Suppressor macrophage treated with lipopolysaccharide for 1 hour (primary cell): ENCODE measurements at regions not wholly inside any gene's neighbourhood (a gene's known extent, or its start where the extent isn't known, plus 50 kb on each side); places are given as distances from the start of the nearest gene placed in this dataset.

Experiments
- DNase-seq, 3 donors: peaks; one replicate each; pipeline ENCODE4 v3.0.0-alpha.2; 2020 to 2022

DNA sequence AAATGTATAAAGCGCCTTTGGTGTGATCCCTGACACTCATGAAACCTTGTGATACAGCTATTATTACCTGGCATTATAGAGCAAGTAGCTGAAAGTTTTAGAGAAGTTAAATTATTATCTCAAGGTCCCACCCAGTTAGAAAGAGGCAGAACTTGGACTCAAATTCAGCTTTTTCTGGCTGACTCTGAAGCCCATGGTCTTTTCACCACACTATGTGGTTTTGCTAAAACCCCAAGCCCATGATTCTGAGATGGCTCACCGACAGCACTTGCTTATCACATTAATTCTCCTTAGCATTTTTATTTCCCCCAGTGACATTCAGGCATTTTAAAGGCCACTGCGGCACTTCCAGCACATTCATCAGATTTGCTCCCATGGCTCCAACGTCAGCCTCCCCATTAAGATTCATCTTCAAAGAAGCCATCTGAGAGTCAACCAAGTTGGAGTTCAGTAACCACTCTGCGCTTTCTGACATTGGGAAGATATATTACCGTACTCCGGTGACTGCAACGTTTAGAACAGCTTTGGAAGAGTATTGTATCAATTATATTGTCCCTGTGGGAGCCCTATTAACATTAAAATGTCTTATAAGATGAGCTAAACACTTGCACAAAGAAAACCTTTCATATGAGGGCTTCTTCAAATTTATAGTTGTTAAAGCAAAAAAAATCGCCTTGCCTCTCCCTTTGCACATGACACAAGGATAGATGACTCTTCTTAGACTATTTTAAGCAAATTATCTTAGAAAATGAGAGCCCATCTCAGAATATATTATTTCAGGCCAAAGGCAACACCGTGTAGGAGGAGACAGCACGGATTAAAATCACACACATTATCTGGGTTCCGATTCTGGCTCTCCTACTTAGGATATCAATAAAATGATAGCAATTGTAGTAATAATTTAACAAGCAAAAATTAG, 638.1 kb downstream of the ACTL7B start:
- DNase-seq = no peak

GRCh38 chr9:108213511-108213910, 642.3 kb downstream of the ACTL7B start:
- DNase-seq = peak; percentile 27 to 76 (median 71)

DNA sequence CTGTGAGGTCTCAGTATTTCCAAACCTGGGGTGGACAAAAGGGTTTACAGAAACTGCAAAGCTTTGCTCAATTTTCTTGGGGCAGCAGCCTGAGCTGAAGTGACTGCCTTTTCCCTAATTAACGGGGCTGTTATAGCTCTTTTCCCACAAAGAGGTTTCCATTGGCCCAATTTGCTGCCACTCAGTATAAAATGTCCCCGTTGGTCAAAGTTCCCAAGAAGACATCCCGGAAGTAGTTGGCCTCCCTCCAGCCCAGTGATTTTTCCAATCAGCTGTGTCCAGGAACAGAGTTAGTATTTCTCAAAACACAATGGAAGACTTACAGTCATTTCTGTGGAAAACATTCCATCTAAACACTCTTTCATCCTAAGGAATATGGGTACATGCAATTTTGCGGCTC, 643.6 kb downstream of the ACTL7B start:
- no peak for DNase-seq

GRCh38 chr9:108211411-108211955, 644.3 kb downstream of the ACTL7B start:
- no peak for DNase-seq

- no peak for DNase-seq
Observed at GRCh38 chr9:108209132-108209685, 646.6 kb downstream of the ACTL7B start.

GRCh38 chr9:108207561-108208165, 648.1 kb downstream of the ACTL7B start:
- no peak for DNase-seq

GRCh38 chr9:108205276-108205675, 650.5 kb downstream of the ACTL7B start:
- DNase-seq = no peak

DNA sequence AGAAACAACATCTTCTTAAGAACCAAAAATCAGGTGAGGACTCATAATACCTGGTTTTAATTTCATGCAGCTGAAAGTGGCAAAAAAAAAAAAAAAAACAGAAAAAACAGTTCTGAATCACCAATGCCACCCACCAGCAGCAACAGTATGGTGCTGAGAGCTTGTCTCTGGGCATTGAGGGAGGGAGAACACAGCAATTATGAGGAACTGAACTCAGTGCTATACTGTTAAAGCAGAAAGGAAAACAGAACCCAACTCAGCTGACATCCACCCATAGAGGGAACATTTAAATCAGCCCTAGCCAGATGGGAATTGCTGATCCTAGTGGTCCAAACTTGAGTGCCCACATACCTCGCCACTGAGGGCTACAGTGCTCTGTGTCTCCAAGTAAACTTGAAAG, 657.9 kb downstream of the ACTL7B start:
- peak; percentile 65 to 80 (median 69) for DNase-seq

- DNase-seq = no peak
Observed at GRCh38 chr9:108197008-108197365, 658.8 kb downstream of the ACTL7B start.

DNA sequence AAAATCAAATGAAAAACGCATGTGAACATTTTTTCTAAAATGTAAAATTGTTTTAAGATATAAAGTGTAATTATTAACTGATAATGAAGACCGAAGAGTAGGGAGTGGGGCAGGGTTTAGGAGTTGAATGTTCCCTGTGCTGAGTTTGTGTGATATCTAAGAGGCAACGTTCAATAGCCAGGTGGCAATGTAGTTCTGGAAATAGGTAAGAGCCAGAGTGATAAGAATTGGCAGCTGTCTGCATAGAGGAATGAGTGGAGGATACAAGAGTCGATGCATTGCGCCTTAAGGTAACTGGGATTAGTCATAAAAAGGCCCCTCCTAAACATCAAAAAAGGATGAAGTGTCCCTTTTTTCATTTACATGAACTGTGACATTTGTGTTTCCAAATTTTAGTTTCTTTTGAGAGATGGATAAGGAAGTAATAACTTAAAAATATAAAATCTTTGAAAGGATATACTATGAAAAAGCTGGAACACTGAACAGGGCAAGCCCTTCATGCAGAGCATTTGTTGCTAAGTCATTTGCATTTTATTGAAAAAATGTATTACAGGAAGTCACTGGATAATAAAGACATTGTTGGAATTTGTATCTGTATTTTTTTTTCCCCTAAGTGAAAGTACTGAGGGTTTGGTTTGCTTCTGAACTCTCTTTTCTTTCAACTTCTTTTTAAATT, 659.3 kb downstream of the ACTL7B start:
- no peak for DNase-seq

DNA sequence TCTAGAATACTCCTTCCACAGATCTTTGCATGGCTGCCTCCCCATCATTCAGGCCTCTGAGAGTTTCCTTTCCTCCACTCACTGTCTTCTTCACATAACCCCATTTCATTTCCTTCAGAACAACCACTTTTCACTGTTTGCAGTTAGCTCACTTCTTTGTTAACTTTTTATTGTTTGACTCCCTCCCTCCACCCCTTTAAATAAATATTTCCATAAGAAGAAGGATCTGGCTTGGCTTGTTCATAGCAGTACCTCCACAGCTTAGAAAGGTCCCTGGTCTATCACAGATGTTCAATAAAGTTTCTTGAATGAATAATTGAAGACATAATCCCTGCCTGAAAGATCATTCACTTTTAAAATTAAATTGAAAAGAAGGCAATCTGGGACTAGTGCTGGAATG, 661.6 kb downstream of the ACTL7B start:
- DNase-seq = no peak

- DNase-seq = no peak
Observed at GRCh38 chr9:108193026-108193710, 662.6 kb downstream of the ACTL7B start.

DNA sequence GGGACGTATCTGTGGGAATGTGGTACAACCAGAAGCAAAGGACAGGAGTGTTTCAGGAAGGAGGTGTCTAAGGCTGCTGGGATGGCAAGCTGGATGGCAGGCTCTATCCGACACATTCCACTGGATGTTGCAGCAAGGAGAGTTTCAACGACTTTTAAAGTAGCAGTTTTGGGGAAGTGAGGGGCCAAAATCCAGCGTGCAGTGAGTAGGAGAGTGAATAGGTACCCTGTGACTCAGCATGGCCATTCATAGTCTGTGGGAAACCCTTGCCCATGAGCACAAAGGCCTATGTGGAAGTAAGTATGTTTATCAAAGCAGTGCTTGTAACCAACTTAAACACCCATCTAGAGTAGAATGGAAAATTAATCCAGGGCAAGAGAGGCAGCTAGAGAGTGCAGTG, 664.7 kb downstream of the ACTL7B start:
- DNase-seq = peak; percentile 68 to 79 (median 79)

DNA sequence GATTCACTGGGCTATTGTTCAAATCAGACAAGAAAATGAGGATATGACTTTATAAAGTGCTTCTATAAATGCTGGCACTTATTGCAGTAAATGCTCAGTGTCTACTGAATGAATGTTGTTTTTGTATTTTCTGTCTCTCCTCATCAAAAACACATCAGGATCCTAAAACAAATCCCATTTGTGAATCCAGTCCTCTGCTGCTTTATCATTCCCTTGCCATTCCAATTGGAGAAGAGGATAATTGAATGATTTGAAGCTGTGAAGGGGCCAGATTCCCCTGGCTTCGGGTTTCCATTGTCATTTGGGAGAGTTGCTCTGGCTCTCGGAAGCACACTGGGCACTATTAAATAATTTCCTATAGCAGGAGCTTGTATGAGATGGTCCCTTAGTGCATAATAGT, 666.8 kb downstream of the ACTL7B start:
- DNase-seq = no peak

GRCh38 chr9:108188482-108188881, 667.3 kb downstream of the ACTL7B start:
- no peak for DNase-seq

GRCh38 chr9:108186642-108187395, 669.0 kb downstream of the ACTL7B start:
- no peak for DNase-seq

DNA sequence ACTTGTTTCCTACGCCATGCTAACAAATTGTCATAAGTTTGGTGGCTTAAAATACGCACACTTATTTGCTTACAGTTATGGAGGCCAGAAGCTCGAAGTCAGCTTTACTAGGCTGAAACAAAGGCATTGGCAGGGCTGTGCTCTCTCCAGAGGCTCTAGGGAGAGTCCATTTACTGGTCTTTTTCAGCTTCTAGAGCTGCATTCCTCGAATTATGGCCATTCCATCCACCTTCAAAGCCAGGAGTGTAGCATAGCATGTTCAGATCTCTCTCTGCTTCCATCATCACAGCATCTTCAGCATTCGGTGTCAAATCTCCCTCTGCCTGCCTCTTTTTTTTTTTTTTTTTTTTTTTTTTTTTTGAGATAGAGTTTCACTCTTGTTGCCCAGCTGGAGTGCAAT, 670.2 kb downstream of the ACTL7B start:
- no peak for DNase-seq

GRCh38 chr9:108184941-108185340, 670.8 kb downstream of the ACTL7B start:
- peak; percentile 38 to 55 (median 44) for DNase-seq

GRCh38 chr9:108184009-108184408, 671.8 kb downstream of the ACTL7B start:
- no peak for DNase-seq

GRCh38 chr9:108182950-108183381, 672.8 kb downstream of the ACTL7B start:
- peak; percentile 55 to 77 (median 72) for DNase-seq

DNA sequence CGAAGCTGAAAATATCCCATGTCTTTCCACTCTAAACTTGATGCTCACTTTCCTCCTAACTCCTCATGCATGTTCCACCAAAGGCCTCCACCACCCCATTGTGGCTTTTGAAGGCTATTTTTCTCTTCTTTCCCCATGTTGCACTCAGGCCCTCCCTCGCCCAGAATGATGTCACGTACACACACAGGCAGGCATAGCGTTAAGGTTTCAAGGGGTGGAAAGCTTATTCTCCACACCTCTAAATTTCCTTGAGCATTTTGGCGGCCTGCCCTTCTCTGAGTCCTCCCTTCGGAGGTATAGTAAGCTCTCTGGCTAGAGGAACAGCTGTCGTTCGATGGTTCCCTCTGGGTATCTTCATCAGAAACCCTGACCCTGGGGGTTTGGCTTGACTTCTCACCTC, 673.5 kb downstream of the ACTL7B start:
- no peak for DNase-seq

DNA sequence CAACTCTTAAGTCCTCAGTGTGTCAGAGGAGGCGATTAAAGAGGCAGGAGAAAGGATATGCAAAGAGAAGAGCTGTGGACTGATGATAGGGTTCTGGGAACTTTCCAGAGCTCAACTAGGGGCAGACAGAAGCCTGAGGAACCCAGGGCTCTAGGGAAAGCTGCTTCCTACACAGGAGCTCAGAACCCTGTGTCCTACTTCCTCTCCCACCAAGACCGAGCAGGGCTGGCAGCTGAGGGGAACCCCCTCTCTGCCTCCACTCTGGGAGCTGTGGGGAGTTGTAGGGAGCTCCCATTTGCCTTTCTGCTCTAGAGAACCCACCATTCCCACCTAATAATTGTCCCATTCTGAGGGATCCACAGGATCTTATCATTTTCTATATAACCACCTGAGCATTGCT, 674.3 kb downstream of the ACTL7B start:
- DNase-seq = peak; percentile 61 to 72 (median 61)
